Panc1 (cell line): ENCODE measurements at regions not wholly inside any gene's neighbourhood (a gene's known extent, or its start where the extent isn't known, plus 50 kb on each side); places are given as distances from the start of the nearest gene placed in this dataset.

Experiments used
- POLR2AphosphoS5 ChIP-seq: IDR thresholded peaks from 2 replicates; pipeline ENCODE4 v1.6.1; 2012; ENCODE audit warnings: mild to moderate bottlenecking, low read depth, low read length, moderate library complexity
- SIN3A ChIP-seq: IDR thresholded peaks from 2 replicates; pipeline ENCODE4 v1.6.1; 2012; ENCODE audit warnings: low read depth, mild to moderate bottlenecking, low read length, moderate library complexity, borderline replicate concordance; ENCODE audit not compliant: insufficient read depth
- TF ChIP-seq, protein P1 (sequence below): fragments of 450-650 bp; IDR thresholded peaks from 2 replicates; pipeline ENCODE4 v1.5.1; 2017; ENCODE audit warnings: mild to moderate bottlenecking
- TF ChIP-seq, protein P2 (sequence below), 2 experiments: IDR thresholded peaks; 2 replicates each; pipeline ENCODE4 v1.6.1; 2011 to 2012; ENCODE audit warnings: low read depth in 2 of 2, control low read depth in 1 of 2, low read length in 1 of 2, mild to moderate bottlenecking in 1 of 2, moderate library complexity in 1 of 2; ENCODE audit not compliant: insufficient read depth in 1 of 2

DNA sequence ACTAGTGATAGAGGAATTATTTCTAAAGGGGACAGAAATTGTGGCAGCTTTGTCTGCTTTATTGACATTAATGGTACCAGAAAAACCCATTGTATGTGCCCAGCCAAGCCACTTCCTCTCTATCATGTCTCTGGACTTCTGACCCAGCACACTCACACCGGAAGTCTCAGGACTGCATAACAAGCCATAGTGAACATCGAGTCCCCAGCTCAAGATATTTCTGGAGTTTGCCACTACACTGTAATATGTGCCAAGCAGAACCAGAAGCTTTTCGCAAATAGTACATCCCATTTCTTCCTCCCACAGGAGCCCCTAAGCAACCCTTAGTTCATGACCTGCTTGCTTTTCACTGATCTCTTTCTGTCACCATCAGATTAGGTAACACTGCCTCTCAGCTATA lies 187.4 kb upstream of the GHR start:
- TF ChIP-seq SIN3A: no peak
- TF ChIP-seq, protein P1, sequence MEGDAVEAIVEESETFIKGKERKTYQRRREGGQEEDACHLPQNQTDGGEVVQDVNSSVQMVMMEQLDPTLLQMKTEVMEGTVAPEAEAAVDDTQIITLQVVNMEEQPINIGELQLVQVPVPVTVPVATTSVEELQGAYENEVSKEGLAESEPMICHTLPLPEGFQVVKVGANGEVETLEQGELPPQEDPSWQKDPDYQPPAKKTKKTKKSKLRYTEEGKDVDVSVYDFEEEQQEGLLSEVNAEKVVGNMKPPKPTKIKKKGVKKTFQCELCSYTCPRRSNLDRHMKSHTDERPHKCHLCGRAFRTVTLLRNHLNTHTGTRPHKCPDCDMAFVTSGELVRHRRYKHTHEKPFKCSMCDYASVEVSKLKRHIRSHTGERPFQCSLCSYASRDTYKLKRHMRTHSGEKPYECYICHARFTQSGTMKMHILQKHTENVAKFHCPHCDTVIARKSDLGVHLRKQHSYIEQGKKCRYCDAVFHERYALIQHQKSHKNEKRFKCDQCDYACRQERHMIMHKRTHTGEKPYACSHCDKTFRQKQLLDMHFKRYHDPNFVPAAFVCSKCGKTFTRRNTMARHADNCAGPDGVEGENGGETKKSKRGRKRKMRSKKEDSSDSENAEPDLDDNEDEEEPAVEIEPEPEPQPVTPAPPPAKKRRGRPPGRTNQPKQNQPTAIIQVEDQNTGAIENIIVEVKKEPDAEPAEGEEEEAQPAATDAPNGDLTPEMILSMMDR: no peak
- no peak for TF ChIP-seq POLR2AphosphoS5
- TF ChIP-seq, protein P2, sequence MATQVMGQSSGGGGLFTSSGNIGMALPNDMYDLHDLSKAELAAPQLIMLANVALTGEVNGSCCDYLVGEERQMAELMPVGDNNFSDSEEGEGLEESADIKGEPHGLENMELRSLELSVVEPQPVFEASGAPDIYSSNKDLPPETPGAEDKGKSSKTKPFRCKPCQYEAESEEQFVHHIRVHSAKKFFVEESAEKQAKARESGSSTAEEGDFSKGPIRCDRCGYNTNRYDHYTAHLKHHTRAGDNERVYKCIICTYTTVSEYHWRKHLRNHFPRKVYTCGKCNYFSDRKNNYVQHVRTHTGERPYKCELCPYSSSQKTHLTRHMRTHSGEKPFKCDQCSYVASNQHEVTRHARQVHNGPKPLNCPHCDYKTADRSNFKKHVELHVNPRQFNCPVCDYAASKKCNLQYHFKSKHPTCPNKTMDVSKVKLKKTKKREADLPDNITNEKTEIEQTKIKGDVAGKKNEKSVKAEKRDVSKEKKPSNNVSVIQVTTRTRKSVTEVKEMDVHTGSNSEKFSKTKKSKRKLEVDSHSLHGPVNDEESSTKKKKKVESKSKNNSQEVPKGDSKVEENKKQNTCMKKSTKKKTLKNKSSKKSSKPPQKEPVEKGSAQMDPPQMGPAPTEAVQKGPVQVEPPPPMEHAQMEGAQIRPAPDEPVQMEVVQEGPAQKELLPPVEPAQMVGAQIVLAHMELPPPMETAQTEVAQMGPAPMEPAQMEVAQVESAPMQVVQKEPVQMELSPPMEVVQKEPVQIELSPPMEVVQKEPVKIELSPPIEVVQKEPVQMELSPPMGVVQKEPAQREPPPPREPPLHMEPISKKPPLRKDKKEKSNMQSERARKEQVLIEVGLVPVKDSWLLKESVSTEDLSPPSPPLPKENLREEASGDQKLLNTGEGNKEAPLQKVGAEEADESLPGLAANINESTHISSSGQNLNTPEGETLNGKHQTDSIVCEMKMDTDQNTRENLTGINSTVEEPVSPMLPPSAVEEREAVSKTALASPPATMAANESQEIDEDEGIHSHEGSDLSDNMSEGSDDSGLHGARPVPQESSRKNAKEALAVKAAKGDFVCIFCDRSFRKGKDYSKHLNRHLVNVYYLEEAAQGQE (IDR thresholded peaks at IDR 0.05; ENCODE audit: insufficient read depth in 1 of 2, low read depth in 2 of 2, low read length in 1 of 2): no peak
